SK-MEL-5 (cell line): ENCODE measurements at regions not wholly inside any gene's neighbourhood (a gene's known extent, or its start where the extent isn't known, plus 50 kb on each side); places are given as distances from the start of the nearest gene placed in this dataset.
A peak's percentile ranks its signal among the peaks of the same experiment; 100 is the strongest.

Experiments
- DNase-seq: peaks from one replicate; pipeline ENCODE4 v3.0.0-alpha.2; 2016; ENCODE audit warnings: low read depth, low spot score
- in situ Hi-C: cut with HindIII; loops from 2 replicates; pipeline ENCODE4 v1.10.0; 2016; ENCODE audit warnings: low sequenced_read_pairs, high pct_unique_total_duplicates, low pct_unique_long_range_greater_than_20kb

DNA sequence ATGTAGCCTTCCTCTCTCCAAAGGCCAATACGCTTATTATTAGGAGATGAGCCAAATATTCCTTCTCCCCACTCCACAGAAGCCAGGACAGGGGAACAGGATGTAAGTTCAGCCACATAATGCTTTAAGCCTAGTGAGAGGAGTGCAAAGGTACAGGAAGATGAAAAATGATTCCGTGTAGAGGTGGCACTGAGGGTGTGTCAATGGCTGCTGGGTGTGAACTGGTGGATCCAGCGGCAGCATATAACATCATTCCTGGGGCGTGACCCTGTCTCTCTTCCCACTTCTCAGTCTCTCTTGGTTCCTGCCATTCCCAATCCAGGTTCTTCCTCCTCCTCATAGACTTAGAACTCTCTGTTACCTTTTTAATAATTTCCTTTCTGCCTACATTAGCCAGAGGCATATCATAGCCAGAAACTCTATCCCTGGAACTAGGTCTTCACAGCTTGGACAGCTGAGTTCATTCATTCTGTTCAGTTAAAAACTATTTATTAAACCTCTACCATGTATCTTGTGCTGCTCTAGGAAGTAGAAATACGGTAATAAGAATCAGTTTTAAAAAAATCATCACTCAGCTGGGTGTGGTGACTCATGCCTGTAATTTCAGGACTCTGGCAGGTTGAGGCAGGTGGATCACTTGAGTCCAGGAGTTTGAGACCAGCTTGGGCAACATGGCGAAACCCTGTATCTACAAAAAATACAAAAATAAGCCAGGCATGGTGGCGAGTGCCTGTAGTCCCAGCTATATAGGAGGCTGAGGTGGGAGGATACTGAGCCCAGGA, 58.0 kb upstream of the FAM20A start:
- DNase-seq: no peak
- in situ Hi-C loops: no loop called here

DNA sequence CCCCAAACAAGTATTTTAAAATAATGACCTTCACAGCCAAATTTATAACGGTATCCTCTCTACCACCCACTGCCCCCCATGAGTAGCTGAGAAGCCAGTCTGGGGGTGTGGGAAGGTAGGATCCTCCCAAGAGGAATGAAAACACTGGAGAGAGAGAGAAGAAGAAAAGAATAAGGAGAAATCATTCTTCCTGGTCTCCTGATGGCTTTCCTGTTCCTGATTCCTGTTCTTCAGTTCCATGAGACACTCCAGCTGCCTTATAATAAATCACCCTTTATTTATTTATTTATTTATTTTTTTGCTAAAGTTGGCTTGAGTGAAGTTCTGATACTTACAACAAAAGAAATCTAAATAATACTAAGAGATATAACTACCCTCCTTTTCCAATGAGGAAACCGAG, 56.4 kb upstream of the FAM20A start:
- DNase-seq: no peak

GRCh38 chr17:68657166-68657565, 56.0 kb upstream of the FAM20A start:
- in situ Hi-C loops: no loop called here
- no peak for DNase-seq

More for the DNA sequence above, 56.4 kb upstream of the FAM20A start:
- in situ Hi-C loops: no loop called here

GRCh38 chr17:68656666-68657065, 55.5 kb upstream of the FAM20A start:
- DNase-seq: peak; percentile 22
- in situ Hi-C loops: no loop called here
